ENCODE measurements at regions not wholly inside any gene's neighbourhood (a gene's known extent, or its start where the extent isn't known, plus 50 kb on each side); places are given as distances from the start of the nearest gene placed in this dataset.

DNA sequence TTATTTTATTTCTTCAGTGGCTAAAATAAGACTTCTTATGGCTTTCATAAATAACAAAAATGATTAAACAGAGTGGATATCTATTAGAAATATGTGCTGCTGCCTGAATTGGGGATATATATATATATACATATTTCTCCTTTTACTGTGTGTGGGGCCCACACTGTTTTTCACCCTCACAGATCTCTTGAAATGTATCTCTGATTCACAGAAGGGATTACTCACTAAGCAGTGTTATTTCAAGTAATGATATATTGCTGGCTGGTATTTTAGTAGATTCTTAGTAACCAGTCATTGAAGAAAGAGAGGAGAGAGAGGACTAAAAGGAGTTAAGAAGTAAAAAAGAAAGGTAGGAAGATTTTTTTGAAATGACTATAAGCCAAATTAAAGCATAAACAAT, 308.6 kb upstream of the NRP1 start:
- peak; percentile 61 for DNase-seq

DNA sequence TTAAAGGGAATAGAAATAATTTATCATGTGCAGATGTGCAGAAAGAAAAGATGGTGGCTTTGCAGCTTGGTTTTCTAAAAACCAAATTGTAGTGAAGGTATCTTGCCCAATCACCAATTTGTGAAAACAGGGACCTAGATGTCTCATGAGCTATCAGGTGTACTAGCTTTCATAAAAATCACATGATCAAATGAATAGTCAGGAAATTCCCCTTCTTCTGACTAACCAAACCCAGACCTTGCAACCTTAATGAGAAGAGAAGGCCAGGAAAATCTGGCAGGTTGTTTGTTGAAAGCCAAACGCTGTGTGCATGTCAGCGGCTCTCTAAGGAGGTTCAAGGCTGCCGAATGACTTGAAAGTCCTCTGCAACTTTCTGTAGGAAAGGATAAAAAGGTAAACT, 304.4 kb upstream of the NRP1 start:
- no peak for DNase-seq

DNA sequence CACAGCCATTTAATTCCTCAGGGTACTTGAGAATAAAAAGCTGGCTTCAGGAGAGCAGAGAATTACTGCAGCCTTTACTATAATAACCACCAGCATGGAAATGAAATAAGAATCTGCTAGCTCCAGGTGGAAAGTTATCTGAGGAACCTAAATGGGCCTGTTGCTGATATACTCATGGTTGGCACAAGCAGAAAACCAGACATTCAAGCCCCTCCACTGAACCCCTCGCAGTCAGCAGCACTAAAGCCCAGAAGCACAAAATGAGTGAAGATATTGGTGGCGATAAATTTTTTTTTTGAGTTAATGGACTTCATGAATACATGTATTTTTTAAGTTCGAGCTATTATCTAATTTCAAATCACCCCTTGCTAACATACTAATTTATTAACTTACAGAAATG, 303.9 kb upstream of the NRP1 start:
- no peak for DNase-seq

DNA sequence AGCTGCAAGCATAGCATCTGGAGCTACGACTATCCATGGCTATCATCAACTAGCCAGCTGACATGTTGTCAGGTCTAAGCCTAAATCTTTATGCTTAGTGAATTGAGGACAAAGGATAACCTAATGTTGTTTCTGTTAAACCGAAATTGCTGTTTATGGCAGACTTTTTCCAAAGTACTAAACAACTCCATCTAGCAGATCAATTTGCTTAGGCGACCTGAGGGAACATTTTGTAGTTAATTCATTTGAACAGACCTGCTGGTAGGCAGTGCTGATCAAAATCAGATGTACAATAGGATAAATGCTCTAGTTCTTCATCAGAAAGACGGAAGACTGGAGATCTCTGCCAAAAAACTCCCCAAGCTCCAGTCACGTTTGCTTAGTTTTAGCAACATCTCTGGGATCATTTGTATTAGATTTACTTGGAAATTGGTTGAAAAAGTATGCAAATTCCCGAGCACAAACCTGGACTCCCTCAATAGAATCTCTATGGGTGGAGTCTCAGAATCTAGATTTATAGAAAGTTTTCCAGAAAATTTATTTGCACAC, 301.6 kb upstream of the NRP1 start:
- DNase-seq: no peak

DNA sequence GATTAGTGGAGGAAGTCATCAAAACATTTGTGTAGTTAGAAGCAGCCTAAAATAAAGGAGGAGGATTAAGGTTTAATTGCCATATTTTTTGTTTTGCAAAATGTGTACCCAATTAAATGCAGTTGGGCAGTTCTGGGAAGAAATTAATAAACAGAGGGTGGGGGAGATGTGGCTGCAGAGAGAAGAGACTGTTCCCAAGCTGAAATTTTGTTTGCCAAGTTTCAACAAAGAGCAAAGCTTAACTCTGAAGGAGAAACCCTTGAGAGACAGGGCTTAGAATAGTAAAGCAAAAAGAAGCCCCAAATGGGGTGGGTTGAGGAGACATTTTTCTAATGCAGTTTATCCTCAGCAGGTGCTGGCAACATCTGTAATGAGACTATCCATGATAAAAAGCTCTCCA, 298.0 kb upstream of the NRP1 start:
- DNase-seq: no peak

DNA sequence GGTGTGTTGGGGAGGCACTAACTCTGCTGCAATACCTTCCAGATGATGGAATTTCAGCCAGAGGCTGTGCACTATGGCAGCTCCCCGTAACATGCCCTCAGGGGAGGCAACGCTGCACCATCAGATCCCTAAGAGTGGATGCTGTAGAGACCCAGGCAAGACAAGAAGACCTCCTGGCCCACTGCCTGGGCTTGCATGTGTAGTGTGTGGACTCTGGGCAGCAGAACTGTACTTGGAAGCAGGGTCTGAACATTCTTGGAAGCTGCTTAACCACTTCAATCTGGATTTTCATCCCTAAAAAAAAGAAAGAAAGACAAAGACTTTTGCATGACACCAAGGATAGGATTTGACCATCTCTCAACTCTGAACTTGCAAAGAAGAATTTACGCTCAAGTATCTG, 297.5 kb upstream of the NRP1 start:
- no peak for DNase-seq

DNA sequence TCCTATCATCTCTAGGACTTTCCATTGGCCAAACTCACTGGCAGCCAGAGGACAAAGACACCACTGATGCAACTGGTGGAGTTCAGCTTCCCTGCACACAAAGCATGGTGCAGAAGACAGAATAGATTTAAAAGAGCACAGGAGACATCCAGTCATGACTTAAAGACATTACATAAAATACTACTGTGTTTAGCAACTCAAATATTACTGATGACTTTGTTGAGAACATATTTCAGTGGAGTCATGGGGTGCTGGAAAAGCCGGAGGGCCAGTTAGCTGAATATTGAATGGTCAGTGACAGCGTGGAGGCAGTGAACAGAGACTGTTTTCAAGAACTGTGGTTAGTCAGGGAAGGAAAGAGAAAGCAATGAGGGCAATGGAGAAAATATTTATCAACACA, 296.3 kb upstream of the NRP1 start:
- DNase-seq: no peak

DNA sequence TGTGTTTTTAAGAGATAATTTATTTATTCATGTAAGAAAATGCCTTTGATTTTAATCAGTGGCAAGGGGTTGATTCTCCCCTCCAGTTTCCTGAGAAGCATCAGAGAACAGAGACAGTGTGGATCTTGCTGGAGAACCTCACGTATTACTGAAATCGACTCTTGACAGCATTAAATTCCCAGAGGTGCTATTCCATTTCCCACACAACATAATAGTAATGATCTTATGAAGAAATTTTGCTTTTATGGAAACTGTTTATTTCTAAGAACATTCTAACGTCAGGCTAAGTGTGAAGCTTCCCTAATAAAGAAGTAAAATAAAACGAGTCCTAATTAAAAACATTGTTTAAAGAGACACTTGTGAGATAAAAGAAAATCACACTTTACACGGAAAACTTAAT, 293.1 kb upstream of the NRP1 start:
- no peak for DNase-seq

DNA sequence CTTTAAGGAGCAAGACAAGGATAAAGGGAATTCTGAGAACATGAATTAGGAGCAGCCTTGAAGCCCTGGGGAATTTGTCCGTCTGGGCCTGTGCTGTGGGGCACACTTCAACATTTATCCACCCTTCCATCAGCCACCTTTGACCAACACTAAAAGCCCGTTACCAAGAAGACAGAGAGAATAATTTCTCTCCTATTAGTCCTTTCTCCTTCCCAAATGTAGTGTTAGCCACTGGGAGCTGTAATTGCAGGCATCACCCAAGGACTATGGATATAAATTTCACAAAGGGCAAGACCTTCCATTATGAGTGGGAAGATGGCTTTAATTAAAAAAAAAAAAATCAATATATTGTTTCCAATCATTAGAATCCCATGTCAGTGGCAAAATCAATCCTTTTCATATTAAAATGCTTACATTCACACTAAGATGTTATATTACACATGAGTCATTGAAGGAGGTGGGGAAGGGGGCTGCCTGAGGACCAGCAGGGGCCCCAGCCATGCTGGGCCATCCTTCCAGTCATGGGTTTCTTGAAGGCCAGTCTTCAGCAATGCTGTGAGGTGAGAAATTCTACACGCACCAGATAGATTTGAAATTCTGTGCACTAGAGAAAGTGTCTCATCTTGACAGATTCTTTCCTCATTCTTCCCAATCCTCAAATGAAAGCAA, 292.5 kb upstream of the NRP1 start:
- DNase-seq: no peak

DNA sequence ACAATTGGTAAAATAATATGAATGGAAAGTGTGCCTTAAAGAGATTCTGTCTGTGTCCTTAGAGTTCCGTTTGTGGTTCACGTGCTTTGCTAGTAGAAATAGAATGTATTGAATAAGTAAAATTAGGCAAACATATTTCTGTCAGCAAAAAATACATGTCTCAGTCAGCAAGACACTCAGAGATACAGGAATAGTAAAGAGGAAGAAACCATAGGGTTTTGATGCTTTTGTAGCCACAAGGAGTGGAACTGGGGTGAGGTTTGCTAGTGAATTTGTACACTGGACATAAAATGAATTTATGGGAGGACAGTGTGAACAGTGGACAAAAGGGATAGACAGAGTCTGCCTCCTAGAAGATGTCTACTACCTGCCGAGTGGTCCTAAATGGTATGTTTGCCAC, 289.2 kb upstream of the NRP1 start:
- DNase-seq: no peak

DNA sequence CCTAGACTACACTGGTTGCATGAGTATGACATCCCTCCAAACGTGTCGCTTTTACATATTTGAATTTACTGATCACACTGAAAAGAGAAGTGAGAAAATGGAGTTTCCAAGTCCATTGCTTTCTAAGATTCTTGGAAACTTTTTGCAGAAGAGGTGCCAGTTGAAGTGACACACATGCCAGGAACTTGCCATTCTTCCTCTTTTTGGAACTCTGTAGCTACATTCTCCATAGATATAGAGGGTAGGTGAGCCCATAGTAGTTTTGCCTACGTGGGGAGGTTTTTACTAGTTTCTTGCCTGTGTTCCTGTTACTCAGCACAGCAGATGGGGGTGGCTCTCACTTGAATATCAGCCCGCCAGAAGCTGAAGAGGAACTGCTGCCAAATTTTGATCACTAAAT, 286.6 kb upstream of the NRP1 start:
- no peak for DNase-seq

DNA sequence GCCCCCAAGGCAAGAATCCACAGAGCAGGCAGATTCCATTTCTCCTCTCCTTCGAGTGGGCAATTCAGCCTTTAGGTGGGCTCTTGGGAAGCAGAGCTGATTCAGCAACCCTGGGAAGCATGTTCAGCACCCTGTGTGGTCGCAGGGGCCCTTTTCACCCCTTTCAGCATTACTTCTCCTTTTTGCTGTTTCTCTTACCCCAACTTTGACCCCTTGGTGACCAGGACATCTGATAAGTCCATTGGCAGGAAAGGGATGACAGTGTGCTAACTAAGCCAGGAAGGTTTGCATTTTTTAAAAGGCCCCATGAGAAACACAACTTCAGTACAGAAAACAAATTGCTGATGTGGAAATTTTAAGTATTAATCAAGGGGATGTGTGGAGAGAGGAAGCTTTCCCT, 283.7 kb upstream of the NRP1 start:
- no peak for DNase-seq

DNA sequence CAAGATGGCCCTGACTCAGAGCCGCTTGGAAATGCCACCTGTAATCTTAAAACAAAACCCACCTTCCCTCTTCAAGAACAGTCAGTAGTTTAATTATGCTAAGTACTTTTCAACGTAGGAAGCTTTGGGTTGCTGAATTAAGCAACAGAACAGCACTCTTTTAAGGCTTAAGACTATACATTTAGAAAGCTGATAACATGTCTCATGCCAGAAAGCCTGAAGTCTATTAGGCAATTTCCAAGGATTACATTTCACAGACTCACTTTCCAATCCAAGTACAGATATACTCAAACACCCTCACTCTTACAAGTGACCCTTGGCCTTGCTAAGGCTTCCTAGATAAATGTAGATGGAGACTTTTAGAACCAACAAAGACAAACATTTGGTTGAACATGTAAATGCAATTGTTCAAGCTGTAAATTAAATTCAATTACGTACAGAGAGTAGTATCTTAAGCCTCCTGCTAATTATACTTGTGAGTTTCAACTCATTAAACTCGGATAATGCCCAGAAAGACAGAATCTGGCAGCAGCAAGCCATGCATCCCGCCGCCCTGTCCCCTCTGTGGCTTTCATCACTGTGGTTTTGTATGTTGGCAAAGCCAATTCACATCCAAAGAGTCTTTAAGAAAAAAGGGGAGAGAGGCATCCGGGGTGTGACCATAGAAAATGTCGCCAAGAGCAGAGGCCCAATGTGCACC, 283.1 kb upstream of the NRP1 start:
- DNase-seq: no peak

DNA sequence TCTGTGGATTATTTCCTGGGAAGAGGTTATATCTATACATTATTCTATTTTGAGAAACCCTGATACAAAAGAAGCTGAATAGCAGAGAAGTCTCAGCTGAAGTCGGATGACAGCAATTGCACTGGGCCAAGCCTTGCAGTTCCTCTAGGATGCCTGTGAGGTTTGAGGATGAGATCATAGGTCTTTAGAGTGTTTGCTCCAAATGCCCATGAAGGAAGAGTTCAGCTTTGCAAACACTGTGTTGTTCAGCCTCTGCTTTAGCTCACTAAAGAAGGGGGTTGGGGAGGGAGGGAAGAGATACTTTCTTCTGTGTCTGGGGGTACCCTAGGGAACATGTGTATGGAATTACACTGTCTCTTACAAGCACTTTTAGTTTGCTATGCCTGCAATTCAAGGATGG, 282.5 kb upstream of the NRP1 start:
- no peak for DNase-seq

DNA sequence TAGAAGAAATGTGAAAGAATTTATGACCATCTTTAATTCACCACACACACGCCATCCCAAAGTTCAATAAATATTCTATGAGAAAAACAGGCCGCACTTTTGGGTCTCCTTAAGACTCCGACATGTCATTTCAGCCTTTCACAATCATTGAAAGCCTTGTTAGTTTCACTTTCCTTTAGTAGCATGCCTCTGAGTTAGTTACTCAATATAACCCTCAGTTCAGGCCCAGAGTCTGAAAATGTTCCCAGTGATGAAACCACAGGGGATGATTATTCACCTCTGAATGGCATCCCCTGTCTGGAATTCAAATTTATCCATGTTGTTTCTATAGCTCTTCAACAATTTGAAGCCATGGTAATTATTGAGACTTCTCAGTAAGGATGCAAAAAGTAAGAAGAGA, 278.1 kb upstream of the NRP1 start:
- peak; percentile 52 for DNase-seq

DNA sequence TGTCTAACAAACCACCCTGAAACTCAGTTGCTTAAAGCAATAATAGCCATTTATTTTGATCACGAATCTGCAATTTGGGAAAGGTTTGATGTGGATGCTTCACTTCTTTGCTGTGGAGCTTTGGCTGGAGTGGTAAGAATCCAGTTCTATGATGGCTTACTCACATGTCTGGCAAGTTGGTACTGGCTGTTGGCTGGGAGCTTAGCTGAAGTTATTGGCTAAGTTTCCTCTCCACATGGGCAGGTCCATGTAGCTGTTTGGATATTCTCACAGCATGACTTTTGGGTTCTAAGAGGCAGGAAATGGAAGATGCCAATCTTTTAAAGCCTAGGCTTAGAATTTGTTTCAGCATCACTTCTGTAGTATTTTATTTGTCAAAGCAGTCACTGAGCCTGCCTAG, 277.6 kb upstream of the NRP1 start:
- DNase-seq: peak; percentile 7

DNA sequence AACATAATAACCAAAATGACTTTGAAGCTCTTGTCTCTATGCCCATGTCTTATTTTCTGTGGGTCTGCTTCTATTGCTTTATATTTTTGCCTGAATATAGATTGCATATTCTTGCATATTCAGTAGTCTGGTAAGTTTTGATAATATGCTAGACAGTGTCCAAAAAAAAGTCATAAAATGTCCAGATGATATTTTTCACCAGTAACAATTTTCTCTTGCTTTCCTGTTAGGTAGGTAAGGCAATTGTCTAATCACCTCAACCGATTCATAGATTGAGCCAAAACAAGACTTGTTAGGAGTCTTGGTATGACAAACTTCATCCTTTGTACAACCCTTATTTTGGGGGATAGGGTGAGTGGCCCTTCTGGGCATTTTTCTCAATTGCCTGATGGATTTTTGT, 277.0 kb upstream of the NRP1 start:
- no peak for DNase-seq

DNA sequence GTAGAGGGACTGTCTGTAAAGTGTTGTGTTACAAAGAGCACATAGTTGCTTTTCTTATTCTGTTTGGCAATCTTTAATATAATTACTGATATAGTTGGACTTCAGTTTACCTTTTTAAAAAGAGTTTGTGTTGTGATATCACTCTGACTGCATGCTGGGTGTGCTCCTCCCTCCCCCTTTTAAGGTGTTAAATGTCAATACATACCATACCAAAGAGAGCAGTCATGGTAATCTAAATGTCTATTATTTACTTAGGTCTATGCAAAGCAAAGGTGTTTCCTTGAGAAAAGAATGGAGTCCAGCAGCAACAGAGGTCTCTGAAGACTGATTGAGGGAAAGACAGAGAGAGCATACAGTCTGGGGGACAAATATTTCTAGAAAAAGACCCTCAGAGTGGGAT, 275.1 kb upstream of the NRP1 start:
- no peak for DNase-seq

DNA sequence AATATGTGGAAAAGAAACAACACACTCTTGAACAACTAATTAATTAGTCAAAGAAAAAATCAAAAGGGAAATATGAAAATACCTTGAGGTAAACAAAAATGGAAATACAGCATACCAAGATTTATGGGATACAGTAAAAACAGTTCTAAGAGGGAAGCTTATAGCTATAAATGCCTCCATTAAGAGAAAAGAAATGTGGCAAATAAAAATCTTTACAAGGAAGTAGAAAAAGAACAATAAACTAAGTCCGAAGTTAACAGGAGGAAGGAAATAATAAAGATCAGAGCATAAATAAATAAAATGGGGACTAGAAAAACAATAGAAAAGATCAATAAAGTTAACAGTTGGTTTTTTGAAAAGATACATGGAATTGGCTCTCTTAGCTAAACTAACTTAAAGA, 267.8 kb upstream of the NRP1 start:
- DNase-seq: no peak

DNA sequence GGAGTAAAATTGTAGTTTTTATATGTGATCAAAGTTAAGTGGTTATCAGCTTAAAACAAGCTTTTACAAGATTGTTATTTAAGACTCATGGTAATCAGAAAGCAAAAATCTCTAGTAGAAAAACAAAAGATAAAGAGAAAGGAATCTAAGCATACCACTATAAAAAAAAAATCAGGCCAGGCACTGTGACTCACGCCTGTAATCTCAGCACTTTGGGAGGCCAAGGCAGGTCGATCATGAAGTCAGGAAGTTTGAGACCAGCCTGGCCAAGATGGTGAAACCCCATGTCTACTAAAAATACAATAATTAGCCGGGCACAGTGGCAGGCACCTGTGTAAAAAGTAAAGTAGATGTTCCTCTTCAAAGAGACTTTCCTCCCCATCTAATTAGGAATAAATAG, 265.9 kb upstream of the NRP1 start:
- peak; percentile 59 for DNase-seq

DNA sequence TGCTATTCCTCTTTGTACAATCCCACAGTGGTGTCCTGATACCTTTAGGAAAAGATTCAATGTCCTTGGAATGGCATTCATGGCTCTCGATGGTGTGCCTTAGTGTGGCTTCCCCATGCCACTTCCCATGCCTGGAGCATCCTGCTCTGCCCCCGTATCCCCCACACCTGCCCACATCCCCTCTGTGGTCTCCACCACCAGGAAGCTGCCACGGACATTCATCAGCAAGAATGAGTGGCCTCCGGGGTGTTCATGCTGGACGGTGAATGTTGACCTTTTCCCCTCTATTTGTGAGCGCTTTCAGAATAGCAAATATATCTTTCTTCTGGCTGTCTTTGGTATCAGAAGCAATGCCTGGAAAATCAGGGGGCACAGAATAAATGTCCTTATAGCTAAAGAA, 262.0 kb upstream of the NRP1 start:
- no peak for DNase-seq

DNA sequence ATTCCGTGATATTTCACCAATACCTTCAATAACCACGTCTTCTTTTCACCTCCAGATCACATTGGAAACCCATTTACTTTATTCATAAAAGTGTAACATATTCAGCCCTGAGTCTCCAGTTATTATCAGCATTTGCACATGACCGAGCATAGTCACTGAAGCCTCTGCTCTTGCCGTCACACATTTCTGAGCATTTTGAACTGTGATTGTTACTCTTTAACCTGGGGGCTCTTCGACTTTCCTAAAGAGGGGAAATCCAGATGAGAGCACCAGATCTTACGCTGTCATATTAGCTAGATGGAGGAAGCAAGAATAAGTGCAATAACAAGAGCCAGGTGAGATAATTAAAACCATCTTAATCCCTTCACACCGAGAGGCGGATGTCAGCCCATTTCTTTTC, 260.0 kb upstream of the NRP1 start:
- DNase-seq: no peak

DNA sequence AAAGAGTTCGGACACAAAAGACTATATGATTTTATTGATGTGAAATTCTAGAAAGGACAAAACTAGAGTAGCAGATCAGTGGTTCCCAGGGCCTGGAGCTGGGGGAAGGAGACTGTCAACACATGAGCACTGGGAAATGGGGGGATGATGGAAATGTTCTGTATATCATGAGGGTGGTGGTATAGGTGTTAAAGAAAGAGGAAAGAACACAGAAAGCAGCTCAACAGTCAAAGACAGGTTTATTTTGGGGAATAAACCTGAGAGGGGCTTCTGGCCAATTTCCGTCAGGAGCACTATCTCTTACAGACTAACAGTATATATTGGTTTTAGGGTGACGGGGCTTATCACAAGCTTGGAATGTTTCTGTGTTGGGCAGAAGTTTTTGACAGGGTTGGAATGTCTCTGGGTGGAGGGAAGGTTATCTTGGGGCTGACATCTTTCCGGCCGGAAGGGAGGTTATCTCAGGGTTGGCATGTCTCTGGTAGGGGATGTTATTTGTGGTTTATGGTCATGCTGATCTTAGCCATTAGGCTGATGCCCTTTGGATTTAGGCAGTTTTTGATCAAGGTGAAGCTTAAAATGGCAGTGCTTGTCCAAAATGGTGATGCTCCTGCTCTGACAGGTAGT, 254.6 kb upstream of the NRP1 start:
- DNase-seq: no peak

DNA sequence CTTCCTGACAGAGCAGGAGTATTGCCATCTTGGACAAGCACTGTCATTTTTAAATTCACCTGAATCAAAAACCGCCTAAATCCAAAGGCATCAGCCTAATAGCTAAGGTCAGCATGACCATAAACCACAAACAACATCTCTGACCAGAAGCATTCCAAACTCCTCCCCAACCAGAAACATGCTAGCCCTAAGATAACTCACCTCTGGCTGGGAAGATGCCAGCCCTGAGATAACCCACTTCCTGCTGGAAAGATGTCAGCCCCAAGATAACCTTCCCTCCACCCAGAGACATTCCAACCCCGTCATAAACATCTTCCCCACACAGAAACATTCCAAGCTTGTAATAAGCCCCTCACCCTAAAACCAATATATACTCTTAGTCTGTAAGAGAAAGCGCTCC, 250.1 kb upstream of the NRP1 start:
- DNase-seq: peak; percentile 47

All from EL (cell line).